GM12878 (cell line): ENCODE measurements at regions not wholly inside any gene's neighbourhood (a gene's known extent, or its start where the extent isn't known, plus 50 kb on each side); places are given as distances from the start of the nearest gene placed in this dataset.

ENCODE experiments used
- ATAC-seq: fragments of 200-7000 bp; cut with Tn5 transposase; 3 replicates; pipeline ENCODE4 v1.9.1; 2020; ENCODE audit warnings: mild to moderate bottlenecking, moderate library complexity
- BruUV-seq: library from RNA; stranded (reverse); fragments of 400-500 nt; replicated peaks from 2 replicates; lab custom pipeline; 2021; lab: Mats Ljungman, UMichigan
- CTCF ChIA-PET: fragments of 300-600 bp; sonication (Branson Sonifier 250); formaldehyde crosslinking; extraction: SDS; loops from one replicate; lab custom pipeline; 2021; ENCODE audit warnings: inconsistent platforms; lab: Yijun Ruan, JAX
- POLR2A ChIA-PET: fragments of 350-600 bp; formaldehyde crosslinking; extraction: SDS; loops from one replicate; lab custom pipeline; 2021; ENCODE audit warnings: inconsistent platforms; lab: Charles Lee
- RAD21 ChIA-PET: fragments of 300-600 bp; sonication (Branson Sonifier 250); formaldehyde crosslinking; loops from one replicate; lab custom pipeline; 2023; ENCODE audit warnings: antibody characterized with exemption; ENCODE audit not compliant: unreplicated experiment; lab: Charles Lee
- SMC1A ChIA-PET: fragments of 300-600 bp; sonication (Branson Sonifier 250); formaldehyde crosslinking; loops from one replicate; lab custom pipeline; 2023; ENCODE audit not compliant: unreplicated experiment, uncharacterized antibody; lab: Charles Lee
- DNase-seq: peaks from one replicate; pipeline ENCODE4 v3.0.0-alpha.2; 2011; ENCODE audit warnings: low read depth, low spot score
- FAIRE-seq: peaks from 3 replicates; lab custom pipeline; 2011; peaks lifted over from hg19 to GRCh38; lab: Jason Lieb, UNC
- H2AFZ ChIP-seq: 2 replicates; pipeline ENCODE4 v1.6.0; 2011; ENCODE audit warnings: low read depth, low read length, control low read depth; ENCODE audit not compliant: control insufficient read depth
- H3K27ac ChIP-seq: 2 replicates; pipeline ENCODE4 v1.5.1; 2011; ENCODE audit warnings: control low read depth; ENCODE audit not compliant: control insufficient read depth, insufficient read depth
- H3K27me3 ChIP-seq, 2 experiments: replicated peaks in 1 of 2; 2 replicates each; pipeline versions ENCODE4 v1.6.0 to v1.6.1; 2011; ENCODE audit warnings: low read length in 1 of 2; ENCODE audit not compliant: control insufficient read depth in 2 of 2, insufficient read depth in 2 of 2
- H3K36me3 ChIP-seq, 2 experiments: 2 replicates each; pipeline ENCODE4 v1.5.1; 2011; ENCODE audit warnings: low read length in 1 of 2; ENCODE audit not compliant: control insufficient read depth in 2 of 2, insufficient read depth in 2 of 2
- H3K4me1 ChIP-seq: 2 replicates; pipeline ENCODE4 v1.6.1; 2011; ENCODE audit warnings: mild to moderate bottlenecking, low read length, moderate library complexity, mixed read lengths; ENCODE audit not compliant: control insufficient read depth, insufficient read depth
- H3K4me2 ChIP-seq: 2 replicates; pipeline ENCODE4 v1.6.0; 2011; ENCODE audit warnings: control low read depth; ENCODE audit not compliant: control insufficient read depth, insufficient read depth
- H3K4me3 ChIP-seq: fragments of 200-600 bp; sonication (generic); 2 replicates; pipeline ENCODE4 v1.5.1; 2016
- H3K79me2 ChIP-seq: 2 replicates; pipeline ENCODE4 v1.6.0; 2011; ENCODE audit warnings: low read length; ENCODE audit not compliant: control insufficient read depth, insufficient read depth
- H3K9ac ChIP-seq: 2 replicates; pipeline ENCODE4 v1.8.0; 2011; ENCODE audit warnings: low read length, control low read depth, mixed read lengths; ENCODE audit not compliant: control insufficient read depth, insufficient read depth
- H3K9me3 ChIP-seq: replicated peaks from 3 replicates; pipeline ENCODE4 v1.5.1; 2011; ENCODE audit warnings: mild to moderate bottlenecking, low read length; ENCODE audit not compliant: control insufficient read depth, insufficient read depth
- H4K20me1 ChIP-seq: 2 replicates; pipeline ENCODE4 v1.6.0; 2011; ENCODE audit not compliant: control insufficient read depth, insufficient read depth
- CBX5 ChIP-seq: sonication (generic); IDR thresholded peaks from 2 replicates; pipeline ENCODE4 v1.6.1; 2016; ENCODE audit warnings: low read depth, moderate library complexity, mild to moderate bottlenecking, inconsistent platforms
- FOXK2 ChIP-seq: fragments of 450-650 bp; IDR thresholded peaks from 2 replicates; pipeline ENCODE4 v1.6.1; 2017; ENCODE audit warnings: mild to moderate bottlenecking, moderate library complexity
- IRF5 ChIP-seq: fragments of 450-650 bp; IDR thresholded peaks from 2 replicates; pipeline ENCODE4 v1.6.1; 2017; ENCODE audit warnings: borderline replicate concordance
- JUNB ChIP-seq: IDR thresholded peaks from 2 replicates; pipeline ENCODE4 v1.6.1; 2016; ENCODE audit warnings: antibody characterized with exemption, mild to moderate bottlenecking
- KDM1A ChIP-seq: fragments of 200-600 bp; sonication (generic); IDR thresholded peaks from 2 replicates; pipeline ENCODE4 v1.6.1; 2016; ENCODE audit warnings: borderline replicate concordance
- MEF2A ChIP-seq: IDR thresholded peaks from 2 replicates; pipeline ENCODE4 v1.6.1; 2011; ENCODE audit warnings: low read depth, mild to moderate bottlenecking, low read length, moderate library complexity; ENCODE audit not compliant: insufficient read depth
- MEF2B ChIP-seq: fragments of 450-650 bp; IDR thresholded peaks from 2 replicates; pipeline ENCODE4 v1.6.1; 2018; ENCODE audit warnings: mild to moderate bottlenecking, moderate library complexity; ENCODE audit not compliant: partially characterized antibody, poor library complexity, severe bottlenecking
- SIX5 ChIP-seq: IDR thresholded peaks from 2 replicates; pipeline ENCODE4 v1.6.1; 2011; ENCODE audit warnings: mild to moderate bottlenecking, low read depth, low read length, moderate library complexity; ENCODE audit not compliant: severe bottlenecking
- SMARCA5 ChIP-seq: fragments of 450-650 bp; IDR thresholded peaks from 2 replicates; pipeline ENCODE4 v1.6.1; 2017; ENCODE audit warnings: mild to moderate bottlenecking
- ZBTB33 ChIP-seq: fragments of 450-650 bp; IDR thresholded peaks from 2 replicates; pipeline ENCODE4 v1.6.1; 2017; ENCODE audit warnings: mild to moderate bottlenecking
- ZBTB40 ChIP-seq: fragments of 450-650 bp; IDR thresholded peaks from 2 replicates; pipeline ENCODE4 v1.6.1; 2016; ENCODE audit warnings: mild to moderate bottlenecking, moderate library complexity, borderline replicate concordance
- ZSCAN29 ChIP-seq: fragments of 450-650 bp; IDR thresholded peaks from 2 replicates; pipeline ENCODE4 v1.6.1; 2017; ENCODE audit warnings: mild to moderate bottlenecking, moderate library complexity
- WGBS: methylation state at CpG from one replicate; pipeline ENCODE4 v1.1.6; 2016; ENCODE audit warnings: low lambda C conversion rate; ENCODE audit not compliant: insufficient replicate concordance, insufficient coverage; ENCODE audit errors: missing lambda C conversion rate; 5-methylcytosine and 5-hydroxymethylcytosine counted together
- in situ Hi-C: fragments of 300-500 bp; cut with MboI; formaldehyde crosslinking; loops from 9 replicates; pipeline ENCODE4 v1.14.3; 2018; ENCODE audit warnings: mixed read lengths
- intact Hi-C: fragments of 100-400 bp; cut with micrococcal nuclease; formaldehyde crosslinking; loops from one replicate; pipeline ENCODE4 v1.14.2; 2022; ENCODE audit not compliant: unreplicated experiment

GRCh38 chr14:100472491-100472890 is 114.7 kb downstream of the BEGAIN start:
- no peaks in the 10 kb centered on the region for H3K27me3 ChIP-seq
- H3K36me3 ChIP-seq = no peaks in the 10 kb centered on the region
- in situ Hi-C loops (no loop called here), intact Hi-C loops (no loop called here)
- no peak overlapping the region for H2AFZ ChIP-seq
- no peak for TF ChIP-seq IRF5
- SMC1A ChIA-PET = no interaction called here
- CTCF ChIA-PET = no interaction called here
- H3K27ac ChIP-seq = no peak overlapping the region
- BruUV-seq = no TSS peak
- POLR2A ChIA-PET = no interaction called here
- no peaks in the 10 kb centered on the region for H4K20me1 ChIP-seq
- no peak overlapping the region for H3K4me3 ChIP-seq
- no peaks in the 10 kb centered on the region for H3K9me3 ChIP-seq
- RAD21 ChIA-PET = no interaction called here
- no peaks in the 10 kb centered on the region for H3K4me1 ChIP-seq
- no peak overlapping the region for H3K9ac ChIP-seq
- 60% methylated on average over 7 of the region's 7 CpGs for WGBS
- no peak for FAIRE-seq
- no peaks in the 10 kb centered on the region for H3K79me2 ChIP-seq
- H3K4me2 ChIP-seq = no peak overlapping the region
- DNase-seq = no peak
- no peak for ATAC-seq

GRCh38 chr14:100473249-100473648 is 114.0 kb downstream of the BEGAIN start:
- H3K27ac ChIP-seq = no peak overlapping the region
- in situ Hi-C loops = no loop called here
- no TSS peak for BruUV-seq
- H3K9ac ChIP-seq = no peak overlapping the region
- H3K36me3 ChIP-seq = no peaks in the 10 kb centered on the region
- H3K4me3 ChIP-seq = no peak overlapping the region
- no peak for DNase-seq
- H2AFZ ChIP-seq = no peak overlapping the region
- ATAC-seq = no peak
- POLR2A ChIA-PET = no interaction called here
- H3K4me2 ChIP-seq = no peak overlapping the region
- FAIRE-seq = no peak
- intact Hi-C loops = no loop called here
- RAD21 ChIA-PET = no interaction called here
- SMC1A ChIA-PET = no interaction called here
- no peaks in the 10 kb centered on the region for H3K9me3 ChIP-seq
- 21% methylated on average over 3 of the region's 3 CpGs for WGBS
- no peaks in the 10 kb centered on the region for H4K20me1 ChIP-seq
- no peaks in the 10 kb centered on the region for H3K4me1 ChIP-seq
- CTCF ChIA-PET = no interaction called here
- H3K79me2 ChIP-seq = no peaks in the 10 kb centered on the region
- no peaks in the 10 kb centered on the region for H3K27me3 ChIP-seq
- TF ChIP-seq KDM1A (no peak), ZSCAN29 (no peak), CBX5 (no peak), ZBTB40 (no peak), SMARCA5 (no peak), JUNB (no peak), SIX5 (no peak), FOXK2 (no peak), ZBTB33 (no peak), MEF2A (no peak), MEF2B (no peak)
